ENCODE measurements at regions not wholly inside any gene's neighbourhood (a gene's known extent, or its start where the extent isn't known, plus 50 kb on each side); places are given as distances from the start of the nearest gene placed in this dataset.

DNA sequence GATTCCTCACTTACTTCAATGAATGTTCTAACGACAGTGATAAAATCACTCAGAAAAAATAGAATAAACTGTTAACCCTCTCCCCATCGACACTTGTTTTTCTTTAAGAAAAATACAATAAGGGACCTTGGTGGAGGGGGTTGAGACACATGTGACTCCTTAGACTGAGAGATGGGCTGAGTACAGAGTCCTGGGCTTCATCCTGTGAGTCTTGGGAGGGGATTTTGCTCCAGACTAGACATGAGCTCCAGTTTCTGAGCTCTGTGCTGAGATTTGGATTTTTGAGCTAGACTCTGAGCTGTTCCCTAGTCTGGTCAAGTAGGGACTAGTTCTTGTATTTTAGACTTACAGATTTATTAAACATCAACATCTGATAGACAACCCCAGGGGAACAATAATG lies 241.5 kb upstream of the MVB12B start:
- ChIA-PET POLR2A (no interaction called here), CTCF (no interaction called here)
- ATAC-seq (ENCODE audit: low read depth) (no peak), DNase-seq (no peak)
- Histone ChIP-seq H3K4me1 (ENCODE audit: control insufficient read depth in 2 of 2, insufficient read depth in 2 of 2, low read length in 2 of 2) (no peaks in the 10 kb centered on the region), H3K9ac (ENCODE audit: low read length) (no peak overlapping the region), H2AFZ (ENCODE audit: insufficient read depth, low read depth, low read length, poor library complexity, severe bottlenecking) (no peak overlapping the region), H3K4me3 (ENCODE audit: control extremely low read depth in 1 of 5, extremely low read depth in 1 of 5, insufficient read depth in 1 of 5, low read depth in 2 of 5, low read length in 4 of 5) (no peak overlapping the region), H3K27me3 (replicated peaks in 1 of 4; ENCODE audit: control extremely low read depth in 1 of 4, control insufficient read depth in 3 of 4, insufficient read depth in 4 of 4, low read length in 3 of 4) (peaks cover 0 to 3% (median 0%) of the 10 kb centered on the region in 4 experiments), H3K9me3 (ENCODE audit: control extremely low read depth in 1 of 3, control insufficient read depth in 2 of 3, insufficient read depth in 1 of 3, low read length in 2 of 3) (peaks cover 0 to 6% (median 0%) of the 10 kb centered on the region in 3 donors), H3K36me3 (replicated peaks in 1 of 2; ENCODE audit: control extremely low read depth in 1 of 2, control insufficient read depth in 1 of 2, extremely low read depth in 1 of 2, insufficient read depth in 2 of 2, low read length in 1 of 2) (no peaks in the 10 kb centered on the region), H3K27ac (ENCODE audit: low read length in 2 of 2) (no peak overlapping the region), H4K20me1 (ENCODE audit: control insufficient read depth, insufficient read depth, low read length, poor library complexity, severe bottlenecking) (no peaks in the 10 kb centered on the region), H3K79me2 (ENCODE audit: control insufficient read depth, insufficient read depth, low read length) (no peaks in the 10 kb centered on the region), H3K4me2 (replicated peaks; ENCODE audit: low read depth, low read length, poor library complexity, severe bottlenecking) (no peak overlapping the region)
- no CpG with 5 or more reads among the region's 2 CpGs for WGBS (ENCODE audit: insufficient coverage)
- Mint-ChIP-seq H3K9me3 (ENCODE audit: insufficient read depth) (no peaks in the 10 kb centered on the region), H3K27ac (no peak overlapping the region), H3K27me3 (peaks cover 42% of the 10 kb centered on the region), H3K4me1 (no peaks in the 10 kb centered on the region), H3K4me3 (no peak overlapping the region)
- TF ChIP-seq, protein P1, sequence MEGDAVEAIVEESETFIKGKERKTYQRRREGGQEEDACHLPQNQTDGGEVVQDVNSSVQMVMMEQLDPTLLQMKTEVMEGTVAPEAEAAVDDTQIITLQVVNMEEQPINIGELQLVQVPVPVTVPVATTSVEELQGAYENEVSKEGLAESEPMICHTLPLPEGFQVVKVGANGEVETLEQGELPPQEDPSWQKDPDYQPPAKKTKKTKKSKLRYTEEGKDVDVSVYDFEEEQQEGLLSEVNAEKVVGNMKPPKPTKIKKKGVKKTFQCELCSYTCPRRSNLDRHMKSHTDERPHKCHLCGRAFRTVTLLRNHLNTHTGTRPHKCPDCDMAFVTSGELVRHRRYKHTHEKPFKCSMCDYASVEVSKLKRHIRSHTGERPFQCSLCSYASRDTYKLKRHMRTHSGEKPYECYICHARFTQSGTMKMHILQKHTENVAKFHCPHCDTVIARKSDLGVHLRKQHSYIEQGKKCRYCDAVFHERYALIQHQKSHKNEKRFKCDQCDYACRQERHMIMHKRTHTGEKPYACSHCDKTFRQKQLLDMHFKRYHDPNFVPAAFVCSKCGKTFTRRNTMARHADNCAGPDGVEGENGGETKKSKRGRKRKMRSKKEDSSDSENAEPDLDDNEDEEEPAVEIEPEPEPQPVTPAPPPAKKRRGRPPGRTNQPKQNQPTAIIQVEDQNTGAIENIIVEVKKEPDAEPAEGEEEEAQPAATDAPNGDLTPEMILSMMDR (IDR thresholded peaks at IDR 0.05) = no peak
- no peak for TF ChIP-seq EZH2 (IDR thresholded peaks at IDR 0.05; ENCODE audit: borderline replicate concordance, insufficient read depth, low read depth, low read length, poor library complexity, severe bottlenecking)
- intact Hi-C loops (cut with micrococcal nuclease) = no loop called here

DNA sequence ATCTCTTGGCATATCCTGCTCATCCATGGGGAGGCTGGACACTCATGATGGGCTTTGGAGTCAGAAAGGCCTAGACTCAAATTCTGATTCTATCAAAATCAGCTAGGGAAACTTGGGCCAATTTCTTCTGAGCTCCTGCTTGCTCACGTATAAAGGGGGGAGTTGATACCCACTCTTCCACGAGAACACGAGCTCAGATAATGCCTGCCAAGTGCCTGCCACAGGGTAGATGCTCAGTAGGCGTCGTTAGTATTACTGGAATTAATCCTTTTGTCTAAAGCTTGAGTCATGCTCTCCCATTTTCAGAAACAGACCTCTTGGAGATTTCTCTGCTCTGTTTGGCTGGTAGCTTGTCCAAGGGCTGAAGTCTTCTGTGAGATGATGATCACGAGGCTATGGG lies 238.3 kb upstream of the MVB12B start:
- no peak overlapping the region for H3K4me3 ChIP-seq (ENCODE audit: control extremely low read depth in 1 of 5, extremely low read depth in 1 of 5, insufficient read depth in 1 of 5, low read depth in 2 of 5, low read length in 4 of 5)
- no peak for ATAC-seq (ENCODE audit: low read depth)
- peaks cover 0 to 6% (median 0%) of the 10 kb centered on the region in 3 donors for H3K9me3 ChIP-seq (ENCODE audit: control extremely low read depth in 1 of 3, control insufficient read depth in 2 of 3, insufficient read depth in 1 of 3, low read length in 2 of 3)
- H3K79me2 ChIP-seq (ENCODE audit: control insufficient read depth, insufficient read depth, low read length) = no peaks in the 10 kb centered on the region
- Mint-ChIP-seq H3K27me3 (peaks cover 37% of the 10 kb centered on the region), H3K9me3 (ENCODE audit: insufficient read depth) (no peaks in the 10 kb centered on the region), H3K4me3 (no peak overlapping the region), H3K27ac (no peak overlapping the region), H3K4me1 (no peaks in the 10 kb centered on the region)
- 80% methylated on average over 4 of the region's 6 CpGs for WGBS (ENCODE audit: insufficient coverage)
- H4K20me1 ChIP-seq (ENCODE audit: control insufficient read depth, insufficient read depth, low read length, poor library complexity, severe bottlenecking) = no peaks in the 10 kb centered on the region
- intact Hi-C loops (cut with micrococcal nuclease) = no loop called here
- CTCF ChIA-PET = no interaction called here
- no peak overlapping the region for H3K4me2 ChIP-seq (replicated peaks; ENCODE audit: low read depth, low read length, poor library complexity, severe bottlenecking)
- DNase-seq = no peak
- no peak overlapping the region for H2AFZ ChIP-seq (ENCODE audit: insufficient read depth, low read depth, low read length, poor library complexity, severe bottlenecking)
- no peak overlapping the region for H3K9ac ChIP-seq (ENCODE audit: low read length)
- TF ChIP-seq EZH2 (IDR thresholded peaks at IDR 0.05; ENCODE audit: borderline replicate concordance, insufficient read depth, low read depth, low read length, poor library complexity, severe bottlenecking) = no peak
- TF ChIP-seq, protein P1 (IDR thresholded peaks at IDR 0.05) = no peak
- H3K4me1 ChIP-seq (ENCODE audit: control insufficient read depth in 2 of 2, insufficient read depth in 2 of 2, low read length in 2 of 2) = no peaks in the 10 kb centered on the region
- no peaks in the 10 kb centered on the region for H3K36me3 ChIP-seq (replicated peaks in 1 of 2; ENCODE audit: control extremely low read depth in 1 of 2, control insufficient read depth in 1 of 2, extremely low read depth in 1 of 2, insufficient read depth in 2 of 2, low read length in 1 of 2)
- no peak overlapping the region for H3K27ac ChIP-seq (ENCODE audit: low read length in 2 of 2)
- no peaks in the 10 kb centered on the region for H3K27me3 ChIP-seq (replicated peaks in 1 of 4; ENCODE audit: control extremely low read depth in 1 of 4, control insufficient read depth in 3 of 4, insufficient read depth in 4 of 4, low read length in 3 of 4)
- POLR2A ChIA-PET = interaction anchor here (0.5 kb wide), 1 partner anchor 1123 kb away, joined by 3 read pairs; no protein-coding TSS in a partner anchor
